SK-N-MC (cell line): ENCODE measurements at regions not wholly inside any gene's neighbourhood (a gene's known extent, or its start where the extent isn't known, plus 50 kb on each side); places are given as distances from the start of the nearest gene placed in this dataset.

Source experiments
- DNase-seq: peaks from one replicate; pipeline ENCODE4 v3.0.0-alpha.2; 2011; ENCODE audit warnings: low read depth, low spot score
- H3K27ac ChIP-seq: fragments of 200-600 bp; sonication (generic); 2 replicates; pipeline ENCODE4 v1.5.1; 2016; ENCODE audit warnings: mixed run types
- H3K36me3 ChIP-seq: fragments of 200-600 bp; sonication (generic); 2 replicates; pipeline ENCODE4 v1.6.1; 2017; ENCODE audit warnings: antibody characterized with exemption, low read length, mixed read lengths; ENCODE audit not compliant: insufficient read depth
- H3K4me3 ChIP-seq: fragments of 200-600 bp; sonication (generic); 2 replicates; pipeline ENCODE4 v1.5.1; 2016
- H3K9ac ChIP-seq: fragments of 200-600 bp; sonication (generic); 2 replicates; pipeline ENCODE4 v1.8.0; 2017; ENCODE audit warnings: mixed run types, mixed read lengths; ENCODE audit not compliant: insufficient read length
- H3K9me3 ChIP-seq: fragments of 200-600 bp; sonication (generic); 2 replicates; pipeline ENCODE4 v1.6.1; 2017; ENCODE audit warnings: low read depth, mild to moderate bottlenecking, antibody characterized with exemption, low read length, moderate library complexity, mixed read lengths
- EZH2 ChIP-seq: fragments of 200-600 bp; sonication (generic); IDR thresholded peaks from one replicate; pipeline ENCODE4 v1.6.1; 2017; ENCODE audit warnings: antibody characterized with exemption
- FOXP2 ChIP-seq: optimal IDR thresholded peaks from 2 replicates; pipeline ENCODE3; 2011; ENCODE audit warnings: mild to moderate bottlenecking, moderate library complexity; ENCODE audit not compliant: insufficient read depth; ENCODE audit errors: extremely low read length, control extremely low read depth
- POLR2AphosphoS5 ChIP-seq: IDR thresholded peaks from 2 replicates; pipeline ENCODE4 v1.6.1; 2012; ENCODE audit warnings: mild to moderate bottlenecking, low read depth, low read length, borderline replicate concordance

DNA sequence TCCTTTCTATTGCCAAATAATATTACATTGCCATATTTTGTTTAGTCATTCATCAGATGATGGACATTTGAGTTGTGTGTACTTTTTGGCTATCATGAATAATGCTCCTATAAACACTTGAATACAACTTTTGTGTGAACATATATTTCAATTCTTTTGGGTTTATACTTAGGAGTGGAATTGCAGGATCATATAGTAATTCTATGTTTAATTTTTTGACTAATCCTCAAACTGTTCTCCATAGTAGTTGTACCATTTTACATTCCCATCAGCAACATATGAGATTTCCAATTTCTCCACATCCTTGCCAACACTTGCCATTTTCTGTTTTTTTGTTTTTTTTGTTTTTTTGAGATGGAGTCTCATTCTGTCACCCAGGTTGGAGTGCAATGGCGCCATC, 87.2 kb downstream of the B3GNT2 start:
- no peak overlapping the region for H3K9ac ChIP-seq
- DNase-seq = no peak
- no peak overlapping the region for H3K4me3 ChIP-seq
- no peaks in the 10 kb centered on the region for H3K36me3 ChIP-seq
- no peak for TF ChIP-seq EZH2
- TF ChIP-seq FOXP2 = no peak
- no peak for TF ChIP-seq POLR2AphosphoS5
- no peaks in the 10 kb centered on the region for H3K9me3 ChIP-seq
- no peak overlapping the region for H3K27ac ChIP-seq

GRCh38 chr2:62281663-62282062, 85.7 kb downstream of the B3GNT2 start:
- Histone ChIP-seq H3K9me3 (no peaks in the 10 kb centered on the region), H3K4me3 (no peak overlapping the region), H3K9ac (no peak overlapping the region), H3K36me3 (no peaks in the 10 kb centered on the region), H3K27ac (no peak overlapping the region)
- no peak for DNase-seq
- TF ChIP-seq EZH2 = no peak
- TF ChIP-seq FOXP2 = no peak

- no peak for DNase-seq
- Histone ChIP-seq H3K4me3 (no peak overlapping the region), H3K9ac (no peak overlapping the region), H3K36me3 (no peaks in the 10 kb centered on the region), H3K27ac (no peak overlapping the region), H3K9me3 (no peaks in the 10 kb centered on the region)
- TF ChIP-seq EZH2 (no peak), POLR2AphosphoS5 (no peak), FOXP2 (no peak)
Observed at GRCh38 chr2:62277688-62278087, 81.8 kb downstream of the B3GNT2 start.
